Heart right ventricle (tissue), 16 donors: ENCODE measurements at regions not wholly inside any gene's neighbourhood (a gene's known extent, or its start where the extent isn't known, plus 50 kb on each side); places are given as distances from the start of the nearest gene placed in this dataset.

ENCODE experiments used
- ATAC-seq, 8 donors: fragments of 200-7000 bp; cut with Tn5 transposase; one replicate each; pipeline ENCODE4 v1.9.1; 2020; ENCODE audit warnings: mild to moderate bottlenecking in 8 of 8, moderate library complexity in 8 of 8, moderate number of reproducible peaks in 1 of 8
- DNase-seq, 2 donors: peaks; one replicate each; pipeline ENCODE4 v3.0.0-alpha.2; 2020
- H3K27ac ChIP-seq, 10 donors: fragments of 200-600 bp; sonication (generic) in 2 of 10; one replicate each; pipeline versions ENCODE4 v1.5.0 to v1.8.0; 2020 to 2022; ENCODE audit warnings: mild to moderate bottlenecking in 3 of 10
- H3K27me3 ChIP-seq, 7 donors: fragments of 200-600 bp; one replicate each; pipeline ENCODE4 v1.8.0; 2021 to 2022; ENCODE audit warnings: mild to moderate bottlenecking in 2 of 7
- H3K36me3 ChIP-seq, 9 donors: fragments of 200-600 bp; sonication (generic) in 1 of 9; one replicate each; pipeline versions ENCODE4 v1.5.0 to v1.8.0; 2020 to 2022; ENCODE audit warnings: mild to moderate bottlenecking in 2 of 9
- H3K4me1 ChIP-seq, 9 donors: fragments of 200-600 bp; sonication (generic) in 1 of 9; one replicate each; pipeline versions ENCODE4 v1.5.0 to v1.8.0; 2020 to 2022; ENCODE audit warnings: mild to moderate bottlenecking in 4 of 9
- H3K4me3 ChIP-seq, 10 donors: fragments of 200-600 bp; sonication (generic) in 2 of 10; one replicate each; pipeline versions ENCODE4 v1.5.0 to v1.8.0; 2020 to 2022; ENCODE audit warnings: mild to moderate bottlenecking in 7 of 10, moderate library complexity in 2 of 10
- H3K9me3 ChIP-seq, 11 donors: fragments of 200-600 bp in 10 of 11; sonication (generic) in 2 of 11; one replicate each; pipeline versions ENCODE4 v1.5.0 to v1.8.0; 2013 to 2022; ENCODE audit warnings: mild to moderate bottlenecking in 2 of 11, control low read depth in 1 of 11, moderate library complexity in 1 of 11
- CTCF ChIP-seq, 9 donors: fragments of 200-600 bp; sonication (generic) in 2 of 9; IDR thresholded peaks; one replicate each; pipeline versions ENCODE4 v1.5.0 to v1.8.0; 2021 to 2022; ENCODE audit warnings: antibody characterized with exemption in 9 of 9, mild to moderate bottlenecking in 5 of 9, moderate library complexity in 1 of 9
- WGBS, 2 donors: extraction: QIAGEN DNeasy Blood & Tissue Kit; methylation state at CpG; one replicate each; pipeline ENCODE4 v1.1.7; 2013; ENCODE audit warnings: inconsistent platforms in 1 of 2; 5-methylcytosine and 5-hydroxymethylcytosine counted together
- intact Hi-C, 10 donors: fragments of 100-400 bp; cut with DNase I; formaldehyde crosslinking; loops; one replicate each; pipeline versions ENCODE4 v1.11.1 to v1.14.2; 2022
- donor health status: Arrhythmogenic right ventricular cardiomyopathy.
- donor health status: ischemic (EF 13 %, LVEDD 7.1; RV severe dilation, severe dysfunction).
- donor health status: healthy with polysubstance abuse.
- donor health status: DM: no; HTN: yes; CAD: no.
- donor health status: DM: no; HTN: no; CAD: no.
- donor health status: ischemic (EF 25% LVEDD 6.9; RV normal size, moderate dysfunction).
- donor health status: ischemic (EF 25% LVEDD 5.7; RV mildly dilated, moderate dysfunction).
- donor health status: healthy.
- donor health status: DM: yes; HTN: yes; CAD: no.
- donor health status: Ischemic cardiomyopathy.
- donor health status: ischemic (EF 35%, LVEDD 5.7; RV mildly dilated, moderate dysfunction).
- donor health status: nonischemic (EF 11% LVEDD 7.7; RV severe dilation, severe dysfunction).
- donor health status: DM: yes; HTN: yes; CAD: no.
- donor health status: PGD.
- donor health status: ischemic (EF 29% LVEDD 5.4; RV normal size, mild dysfunction).
- donor health status: nonischemic (EF 23%, LVEDD 6.1; RV moderate dilation, normal function).

GRCh38 chr2:236981701-236982485, 103.8 kb upstream of the COPS8 start:
- intact Hi-C loops, result no loop called here

GRCh38 chr2:236982693-236983455, 102.8 kb upstream of the COPS8 start:
- Histone ChIP-seq H3K4me1 (peaks cover 0 to 2% (median 0%) of the 10 kb centered on the region in 9 donors), H3K36me3 (no peaks in the 10 kb centered on the region), H3K27ac (no peak overlapping the region), H3K9me3 (peaks cover 0 to 27% (median 7%) of the 10 kb centered on the region in 11 donors), H3K27me3 (no peaks in the 10 kb centered on the region), H3K4me3 (no peak overlapping the region)
- no peak for DNase-seq
- intact Hi-C loops, result no loop called here
- no peak for TF ChIP-seq CTCF (IDR thresholded peaks at IDR 0.05)
- WGBS, 2 donors, result 92 to 98% methylated on average over 3 of the region's 3 CpGs
- no peak for ATAC-seq

More at GRCh38 chr2:236981701-236982485, 103.8 kb upstream of the COPS8 start:
- no peak overlapping the region for H3K27ac ChIP-seq
- no peak for DNase-seq
- no peaks in the 10 kb centered on the region for H3K36me3 ChIP-seq
- TF ChIP-seq CTCF (IDR thresholded peaks at IDR 0.05), result no peak
- no peak for ATAC-seq
- H3K4me3 ChIP-seq, result no peak overlapping the region
- 93 to 96% methylated on average over 4 of the region's 4 CpGs for WGBS, 2 donors
- H3K4me1 ChIP-seq, result peaks cover 0 to 11% (median 3%) of the 10 kb centered on the region in 9 donors
- peaks cover 0 to 27% (median 7%) of the 10 kb centered on the region in 11 donors for H3K9me3 ChIP-seq
- no peaks in the 10 kb centered on the region for H3K27me3 ChIP-seq

GRCh38 chr2:236984046-236984445, 101.6 kb upstream of the COPS8 start:
- ATAC-seq (peak in 1 of 8 donors; percentile 42), DNase-seq (no peak)
- H3K27me3 ChIP-seq, result no peaks in the 10 kb centered on the region
- H3K9me3 ChIP-seq, result peaks cover 0 to 27% (median 7%) of the 10 kb centered on the region in 11 donors
- peaks cover 0 to 12% (median 0%) of the 10 kb centered on the region in 9 donors for H3K4me1 ChIP-seq
- no peak overlapping the region for H3K4me3 ChIP-seq
- intact Hi-C loops, result no loop called here
- 30 to 50% methylated on average over 1 of the region's 1 CpG for WGBS, 2 donors
- TF ChIP-seq CTCF (IDR thresholded peaks at IDR 0.05), result no peak
- H3K27ac ChIP-seq, result no peak overlapping the region
- no peaks in the 10 kb centered on the region for H3K36me3 ChIP-seq

DNA sequence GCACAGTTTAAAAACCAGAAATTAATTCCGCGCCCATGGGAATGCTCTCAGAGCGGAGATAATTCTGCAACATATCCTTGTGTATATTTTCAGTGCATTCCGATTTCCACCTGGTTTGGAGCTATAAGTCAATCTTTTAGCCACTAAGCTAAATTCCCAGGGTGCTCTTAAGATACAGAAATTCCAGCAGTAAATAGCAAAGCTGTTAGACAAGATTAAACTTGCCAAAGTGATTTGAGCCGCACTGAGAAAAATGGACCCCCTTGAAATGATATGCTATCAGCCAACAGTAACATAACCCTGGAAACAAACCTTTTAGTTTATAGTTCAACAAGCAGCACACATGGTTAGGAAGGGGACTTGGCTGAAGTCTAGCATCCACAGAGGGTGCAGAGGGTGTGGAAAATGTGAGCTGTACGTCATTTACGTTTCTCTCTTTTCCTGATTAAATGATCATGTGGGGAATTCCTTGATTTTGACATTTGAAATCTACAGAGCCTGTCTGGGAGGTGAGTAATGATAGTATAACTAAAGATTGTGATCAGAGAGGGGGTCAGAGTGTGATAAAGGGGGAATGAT, 99.8 kb upstream of the COPS8 start:
- peaks cover 0 to 16% (median 0%) of the 10 kb centered on the region in 9 donors for H3K4me1 ChIP-seq
- whole genome bisulfite sequencing, 2 donors, result 69 to 73% methylated on average over 7 of the region's 7 CpGs
- H3K27me3 ChIP-seq, result no peaks in the 10 kb centered on the region
- ATAC-seq (no peak), DNase-seq (no peak)
- intact Hi-C loops, result no loop called here
- no peak overlapping the region for H3K4me3 ChIP-seq
- no peaks in the 10 kb centered on the region for H3K36me3 ChIP-seq
- no peak for TF ChIP-seq CTCF (IDR thresholded peaks at IDR 0.05)
- peaks cover 0 to 27% (median 7%) of the 10 kb centered on the region in 11 donors for H3K9me3 ChIP-seq
- no peak overlapping the region for H3K27ac ChIP-seq
